SU-DHL-6 (cell line): ENCODE measurements at regions not wholly inside any gene's neighbourhood (a gene's known extent, or its start where the extent isn't known, plus 50 kb on each side); places are given as distances from the start of the nearest gene placed in this dataset.

Experiments used
- EZH2phosphoT487 ChIP-seq: fragments of 200-600 bp; sonication (generic), shearing (Covaris generic); conservative IDR thresholded peaks from 2 replicates; pipeline ENCODE4 v1.6.1; 2018; ENCODE audit warnings: mild to moderate bottlenecking, antibody characterized with exemption, low read length, moderate library complexity, mixed read lengths
- TF ChIP-seq, protein P1 (sequence below): fragments of 200-600 bp; sonication (generic); IDR thresholded peaks from one replicate; pipeline ENCODE4 v1.5.1; 2017; ENCODE audit warnings: antibody characterized with exemption, mild to moderate bottlenecking, low read length, moderate library complexity; ENCODE audit not compliant: insufficient read depth, poor library complexity, severe bottlenecking

DNA sequence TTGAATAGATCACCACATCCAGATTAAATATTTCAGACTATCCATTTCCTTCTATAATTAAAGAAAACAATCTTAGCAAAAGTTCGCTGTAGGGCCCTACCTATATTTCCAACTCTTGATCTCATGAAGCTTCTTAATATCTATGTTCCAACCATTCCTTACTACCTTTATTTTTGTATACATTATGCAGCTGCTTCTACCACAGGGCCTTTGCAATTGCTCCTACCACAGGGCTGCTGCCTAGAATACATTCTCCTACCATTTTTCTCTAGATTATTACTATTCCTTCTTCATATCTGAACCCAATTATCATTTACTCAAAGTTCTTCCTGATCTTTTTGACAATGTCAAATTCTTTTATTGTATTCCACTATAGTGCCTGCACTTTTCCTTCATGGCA lies 516.6 kb downstream of the RFPL4B start:
- TF ChIP-seq, protein P1, sequence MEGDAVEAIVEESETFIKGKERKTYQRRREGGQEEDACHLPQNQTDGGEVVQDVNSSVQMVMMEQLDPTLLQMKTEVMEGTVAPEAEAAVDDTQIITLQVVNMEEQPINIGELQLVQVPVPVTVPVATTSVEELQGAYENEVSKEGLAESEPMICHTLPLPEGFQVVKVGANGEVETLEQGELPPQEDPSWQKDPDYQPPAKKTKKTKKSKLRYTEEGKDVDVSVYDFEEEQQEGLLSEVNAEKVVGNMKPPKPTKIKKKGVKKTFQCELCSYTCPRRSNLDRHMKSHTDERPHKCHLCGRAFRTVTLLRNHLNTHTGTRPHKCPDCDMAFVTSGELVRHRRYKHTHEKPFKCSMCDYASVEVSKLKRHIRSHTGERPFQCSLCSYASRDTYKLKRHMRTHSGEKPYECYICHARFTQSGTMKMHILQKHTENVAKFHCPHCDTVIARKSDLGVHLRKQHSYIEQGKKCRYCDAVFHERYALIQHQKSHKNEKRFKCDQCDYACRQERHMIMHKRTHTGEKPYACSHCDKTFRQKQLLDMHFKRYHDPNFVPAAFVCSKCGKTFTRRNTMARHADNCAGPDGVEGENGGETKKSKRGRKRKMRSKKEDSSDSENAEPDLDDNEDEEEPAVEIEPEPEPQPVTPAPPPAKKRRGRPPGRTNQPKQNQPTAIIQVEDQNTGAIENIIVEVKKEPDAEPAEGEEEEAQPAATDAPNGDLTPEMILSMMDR: no peak
- TF ChIP-seq EZH2phosphoT487: no peak
